GM12892 (cell line): ENCODE measurements at regions not wholly inside any gene's neighbourhood (a gene's known extent, or its start where the extent isn't known, plus 50 kb on each side); places are given as distances from the start of the nearest gene placed in this dataset.

ENCODE experiments used
- POLR2A ChIP-seq: IDR thresholded peaks from 2 replicates; pipeline ENCODE4 v1.6.1; 2011; ENCODE audit warnings: low read depth, low read length, control low read depth
- POLR2AphosphoS5 ChIP-seq: IDR thresholded peaks from 2 replicates; pipeline ENCODE4 v1.6.1; 2011; ENCODE audit warnings: low read depth, low read length, control low read depth
- TAF1 ChIP-seq: IDR thresholded peaks from 2 replicates; pipeline ENCODE4 v1.6.1; 2011; ENCODE audit warnings: low read depth, mild to moderate bottlenecking, control low read depth, low read length, borderline replicate concordance

DNA sequence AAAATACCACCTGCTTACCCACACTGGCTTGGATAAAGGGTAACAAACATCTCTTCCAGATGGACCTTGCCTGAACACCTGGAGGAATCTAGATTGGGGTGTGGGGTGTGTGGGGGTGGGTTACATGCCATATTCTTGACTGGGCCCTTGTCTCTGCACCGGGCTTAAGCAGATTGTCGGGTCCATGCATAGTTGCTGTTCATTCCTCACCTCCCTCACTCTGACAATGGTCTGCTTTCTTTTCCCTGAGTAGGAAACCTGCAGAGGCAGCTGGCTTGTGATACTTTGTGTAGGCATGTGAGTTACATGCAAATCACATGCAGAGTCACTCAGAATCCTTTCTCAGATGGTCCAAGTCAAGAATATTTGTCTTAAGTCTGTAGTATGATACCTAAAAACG is 112.8 kb upstream of the GLS start:
- no peak for TF ChIP-seq POLR2A
- no peak for TF ChIP-seq POLR2AphosphoS5
- no peak for TF ChIP-seq TAF1
